ENCODE measurements at regions not wholly inside any gene's neighbourhood (a gene's known extent, or its start where the extent isn't known, plus 50 kb on each side); places are given as distances from the start of the nearest gene placed in this dataset.

DNA sequence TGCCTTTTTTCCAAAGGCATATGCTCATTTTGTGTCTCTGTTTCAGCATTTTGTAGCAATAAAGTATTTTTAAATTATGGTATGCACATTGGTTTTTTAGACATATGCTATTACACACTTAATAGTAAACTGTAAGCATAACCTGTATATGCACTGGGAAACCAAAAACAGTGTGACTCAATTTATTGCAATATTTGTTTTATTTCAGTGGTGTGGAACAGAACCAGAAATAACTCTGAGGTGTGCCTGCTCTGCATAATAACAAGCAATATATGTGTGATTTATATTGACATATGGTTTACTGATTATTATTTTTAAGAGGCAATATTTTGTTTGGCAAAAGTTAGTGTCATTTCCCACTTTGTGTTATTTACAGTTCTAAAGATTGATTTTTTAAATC is 126.6 kb upstream of the CPNE8 start:
- TF ChIP-seq, protein P1, sequence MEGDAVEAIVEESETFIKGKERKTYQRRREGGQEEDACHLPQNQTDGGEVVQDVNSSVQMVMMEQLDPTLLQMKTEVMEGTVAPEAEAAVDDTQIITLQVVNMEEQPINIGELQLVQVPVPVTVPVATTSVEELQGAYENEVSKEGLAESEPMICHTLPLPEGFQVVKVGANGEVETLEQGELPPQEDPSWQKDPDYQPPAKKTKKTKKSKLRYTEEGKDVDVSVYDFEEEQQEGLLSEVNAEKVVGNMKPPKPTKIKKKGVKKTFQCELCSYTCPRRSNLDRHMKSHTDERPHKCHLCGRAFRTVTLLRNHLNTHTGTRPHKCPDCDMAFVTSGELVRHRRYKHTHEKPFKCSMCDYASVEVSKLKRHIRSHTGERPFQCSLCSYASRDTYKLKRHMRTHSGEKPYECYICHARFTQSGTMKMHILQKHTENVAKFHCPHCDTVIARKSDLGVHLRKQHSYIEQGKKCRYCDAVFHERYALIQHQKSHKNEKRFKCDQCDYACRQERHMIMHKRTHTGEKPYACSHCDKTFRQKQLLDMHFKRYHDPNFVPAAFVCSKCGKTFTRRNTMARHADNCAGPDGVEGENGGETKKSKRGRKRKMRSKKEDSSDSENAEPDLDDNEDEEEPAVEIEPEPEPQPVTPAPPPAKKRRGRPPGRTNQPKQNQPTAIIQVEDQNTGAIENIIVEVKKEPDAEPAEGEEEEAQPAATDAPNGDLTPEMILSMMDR (IDR thresholded peaks at IDR 0.05), result no peak
- no peak for TF ChIP-seq EP300 (IDR thresholded peaks at IDR 0.05; ENCODE audit: low read depth)

Data from transverse colon (tissue), 3 donors.